ENCODE measurements at regions not wholly inside any gene's neighbourhood (a gene's known extent, or its start where the extent isn't known, plus 50 kb on each side); places are given as distances from the start of the nearest gene placed in this dataset.

GRCh38 chr5:5756762-5757161 lies 334.3 kb downstream of the ICE1 start:
- TF ChIP-seq, protein P1, sequence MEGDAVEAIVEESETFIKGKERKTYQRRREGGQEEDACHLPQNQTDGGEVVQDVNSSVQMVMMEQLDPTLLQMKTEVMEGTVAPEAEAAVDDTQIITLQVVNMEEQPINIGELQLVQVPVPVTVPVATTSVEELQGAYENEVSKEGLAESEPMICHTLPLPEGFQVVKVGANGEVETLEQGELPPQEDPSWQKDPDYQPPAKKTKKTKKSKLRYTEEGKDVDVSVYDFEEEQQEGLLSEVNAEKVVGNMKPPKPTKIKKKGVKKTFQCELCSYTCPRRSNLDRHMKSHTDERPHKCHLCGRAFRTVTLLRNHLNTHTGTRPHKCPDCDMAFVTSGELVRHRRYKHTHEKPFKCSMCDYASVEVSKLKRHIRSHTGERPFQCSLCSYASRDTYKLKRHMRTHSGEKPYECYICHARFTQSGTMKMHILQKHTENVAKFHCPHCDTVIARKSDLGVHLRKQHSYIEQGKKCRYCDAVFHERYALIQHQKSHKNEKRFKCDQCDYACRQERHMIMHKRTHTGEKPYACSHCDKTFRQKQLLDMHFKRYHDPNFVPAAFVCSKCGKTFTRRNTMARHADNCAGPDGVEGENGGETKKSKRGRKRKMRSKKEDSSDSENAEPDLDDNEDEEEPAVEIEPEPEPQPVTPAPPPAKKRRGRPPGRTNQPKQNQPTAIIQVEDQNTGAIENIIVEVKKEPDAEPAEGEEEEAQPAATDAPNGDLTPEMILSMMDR (IDR thresholded peaks at IDR 0.05; ENCODE audit: low read depth, low read length, poor library complexity, severe bottlenecking) = no peak
- no peak for TF ChIP-seq EZH2phosphoT487 (IDR thresholded peaks at IDR 0.05; ENCODE audit: borderline replicate concordance, low read length)

Data from DOHH2 (cell line).